HEK293 (cell line): ENCODE measurements at regions not wholly inside any gene's neighbourhood (a gene's known extent, or its start where the extent isn't known, plus 50 kb on each side); places are given as distances from the start of the nearest gene placed in this dataset.
"Not testable (repeated sequence)": the region's sequence is repeated elsewhere in the genome, so short reads cannot be mapped to it uniquely, and the experiment has no call there.

Experiments used
- MZF1 ChIP-seq: fragments of 450-650 bp; formaldehyde crosslinking; IDR thresholded peaks from 2 replicates; pipeline ENCODE4 v1.5.1; 2017; ENCODE audit warnings: missing biosample characterization, missing genetic modification characterization, borderline replicate concordance
- PBX3 ChIP-seq: sonication (generic); formaldehyde crosslinking; IDR thresholded peaks from 2 replicates; pipeline ENCODE4 v1.8.1; 2022; ENCODE audit warnings: mild to moderate bottlenecking, moderate library complexity, missing genetic modification reagents
- YY1 ChIP-seq: fragments of 450-650 bp; formaldehyde crosslinking; IDR thresholded peaks from 2 replicates; pipeline ENCODE4 v1.5.1; 2018; ENCODE audit warnings: missing biosample characterization, missing genetic modification characterization
- ZFP41 ChIP-seq: fragments of 450-650 bp; formaldehyde crosslinking; IDR thresholded peaks from 2 replicates; pipeline ENCODE4 v1.5.1; 2016; ENCODE audit warnings: missing biosample characterization, missing genetic modification characterization, borderline replicate concordance
- ZNF302 ChIP-seq: fragments of 450-650 bp; formaldehyde crosslinking; IDR thresholded peaks from 2 replicates; pipeline ENCODE4 v1.5.1; 2016; ENCODE audit warnings: missing biosample characterization, missing genetic modification characterization, low read depth
- ZNF707 ChIP-seq: fragments of 450-650 bp; formaldehyde crosslinking; IDR thresholded peaks from 2 replicates; pipeline ENCODE4 v1.5.1; 2016; ENCODE audit warnings: missing biosample characterization, missing genetic modification characterization
- ZNF747 ChIP-seq: fragments of 450-650 bp; formaldehyde crosslinking; IDR thresholded peaks from 2 replicates; pipeline ENCODE4 v1.5.1; 2016; ENCODE audit warnings: missing biosample characterization, missing genetic modification characterization
- ZNF777 ChIP-seq: fragments of 450-650 bp; formaldehyde crosslinking; IDR thresholded peaks from 2 replicates; pipeline ENCODE4 v1.5.1; 2017; ENCODE audit warnings: missing biosample characterization, missing genetic modification characterization, borderline replicate concordance
- TF ChIP-seq, protein P1 (sequence below): fragments of 450-650 bp; formaldehyde crosslinking; IDR thresholded peaks from 2 replicates; pipeline ENCODE4 v1.5.1; 2016; ENCODE audit warnings: missing biosample characterization, missing genetic modification characterization

DNA sequence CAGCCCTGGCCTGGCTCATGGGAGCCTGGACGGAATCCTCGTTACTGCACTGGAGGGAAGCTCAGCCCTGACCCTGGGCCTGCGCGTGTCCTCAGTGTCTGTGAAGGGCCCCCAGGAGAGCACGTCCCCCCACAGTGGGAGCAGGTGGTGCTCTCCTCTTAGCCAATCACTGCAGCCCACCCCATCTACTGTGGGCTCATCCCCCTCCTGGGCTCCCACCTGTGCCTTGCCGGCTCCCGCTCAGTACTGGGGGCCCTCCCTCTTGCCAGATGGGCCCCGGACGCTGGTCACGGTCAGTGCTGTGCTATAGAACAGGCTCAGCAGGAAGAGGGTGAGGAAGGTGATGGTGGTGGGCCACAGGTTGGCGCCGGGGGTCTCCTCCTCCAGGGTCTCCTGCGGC, 57.5 kb downstream of the TMEM121 start:
- TF ChIP-seq, protein P1, sequence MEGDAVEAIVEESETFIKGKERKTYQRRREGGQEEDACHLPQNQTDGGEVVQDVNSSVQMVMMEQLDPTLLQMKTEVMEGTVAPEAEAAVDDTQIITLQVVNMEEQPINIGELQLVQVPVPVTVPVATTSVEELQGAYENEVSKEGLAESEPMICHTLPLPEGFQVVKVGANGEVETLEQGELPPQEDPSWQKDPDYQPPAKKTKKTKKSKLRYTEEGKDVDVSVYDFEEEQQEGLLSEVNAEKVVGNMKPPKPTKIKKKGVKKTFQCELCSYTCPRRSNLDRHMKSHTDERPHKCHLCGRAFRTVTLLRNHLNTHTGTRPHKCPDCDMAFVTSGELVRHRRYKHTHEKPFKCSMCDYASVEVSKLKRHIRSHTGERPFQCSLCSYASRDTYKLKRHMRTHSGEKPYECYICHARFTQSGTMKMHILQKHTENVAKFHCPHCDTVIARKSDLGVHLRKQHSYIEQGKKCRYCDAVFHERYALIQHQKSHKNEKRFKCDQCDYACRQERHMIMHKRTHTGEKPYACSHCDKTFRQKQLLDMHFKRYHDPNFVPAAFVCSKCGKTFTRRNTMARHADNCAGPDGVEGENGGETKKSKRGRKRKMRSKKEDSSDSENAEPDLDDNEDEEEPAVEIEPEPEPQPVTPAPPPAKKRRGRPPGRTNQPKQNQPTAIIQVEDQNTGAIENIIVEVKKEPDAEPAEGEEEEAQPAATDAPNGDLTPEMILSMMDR (tag by site-specific recombination): not testable (repeated sequence)
- not testable (repeated sequence) for TF ChIP-seq ZNF707 (tag by site-specific recombination); ZNF747 (tag by site-specific recombination); ZNF302 (tag by site-specific recombination); PBX3 (CRISPR knock-in tag); ZFP41 (tag by site-specific recombination); ZNF777; MZF1 (tag by site-specific recombination); YY1 (tag by site-specific recombination)
